GM18505 (cell line): ENCODE measurements at regions not wholly inside any gene's neighbourhood (a gene's known extent, or its start where the extent isn't known, plus 50 kb on each side); places are given as distances from the start of the nearest gene placed in this dataset.
"Not testable (repeated sequence)": the region's sequence is repeated elsewhere in the genome, so short reads cannot be mapped to it uniquely, and the experiment has no call there.

Source experiments
- ATAC-seq: cut with Tn5 transposase; IDR thresholded peaks from one replicate; pipeline ENCODE4 v1.9.1; 2021; ENCODE audit not compliant: unreplicated experiment
- POLR2A ChIP-seq: IDR thresholded peaks from 4 replicates; pipeline ENCODE4 v1.6.1; 2011; ENCODE audit warnings: borderline replicate concordance; ENCODE audit not compliant: insufficient read depth, insufficient read length; ENCODE audit errors: extremely low read depth

DNA sequence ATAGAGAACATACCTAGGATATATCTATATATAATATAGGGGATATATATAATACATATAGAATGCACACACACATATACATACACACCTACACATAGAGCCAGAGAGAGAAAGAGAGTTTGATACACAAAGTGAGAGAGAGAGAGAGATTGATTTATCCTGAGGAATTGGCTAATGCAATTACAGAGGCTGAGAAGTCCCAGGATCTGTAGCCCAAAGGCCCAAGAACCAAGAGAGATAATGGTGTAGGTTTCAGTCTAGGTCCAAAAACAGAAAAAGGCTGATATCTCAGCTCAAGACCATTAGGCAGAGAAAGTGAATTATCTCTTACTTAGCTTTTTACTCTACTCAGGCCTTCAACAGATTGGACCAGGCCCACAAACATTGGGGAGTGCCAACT, 715.0 kb upstream of the LCORL start:
- TF ChIP-seq POLR2A: no peak
- no peak for ATAC-seq

DNA sequence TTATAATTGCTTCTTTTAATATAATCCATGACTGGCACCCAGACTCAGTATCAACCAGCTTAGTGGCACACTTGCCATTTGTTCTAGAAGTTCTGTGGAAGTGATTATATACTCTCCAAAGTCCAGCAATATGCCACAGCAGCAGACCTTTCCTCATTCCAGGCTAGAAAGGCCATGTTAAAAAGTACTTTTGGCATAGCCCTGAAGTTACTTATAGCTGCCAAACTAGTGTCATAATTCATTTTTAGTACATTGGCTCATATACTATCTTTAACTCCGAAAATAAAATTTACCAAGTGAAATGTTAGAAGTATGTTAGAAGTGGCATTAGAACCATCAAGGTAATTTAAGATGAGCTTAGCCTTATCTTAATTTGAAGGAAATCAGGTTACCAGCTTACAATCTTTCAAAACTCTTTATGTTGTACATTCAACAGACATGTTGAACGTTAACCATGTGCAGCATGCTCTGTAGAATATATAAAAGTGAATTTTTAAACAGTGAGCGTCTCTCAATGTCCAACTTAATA, 714.2 kb upstream of the LCORL start:
- no peak for ATAC-seq
- TF ChIP-seq POLR2A: no peak

- no peak for TF ChIP-seq POLR2A
- no peak for ATAC-seq
Observed at GRCh38 chr4:18734405-18734804, 712.9 kb upstream of the LCORL start.

DNA sequence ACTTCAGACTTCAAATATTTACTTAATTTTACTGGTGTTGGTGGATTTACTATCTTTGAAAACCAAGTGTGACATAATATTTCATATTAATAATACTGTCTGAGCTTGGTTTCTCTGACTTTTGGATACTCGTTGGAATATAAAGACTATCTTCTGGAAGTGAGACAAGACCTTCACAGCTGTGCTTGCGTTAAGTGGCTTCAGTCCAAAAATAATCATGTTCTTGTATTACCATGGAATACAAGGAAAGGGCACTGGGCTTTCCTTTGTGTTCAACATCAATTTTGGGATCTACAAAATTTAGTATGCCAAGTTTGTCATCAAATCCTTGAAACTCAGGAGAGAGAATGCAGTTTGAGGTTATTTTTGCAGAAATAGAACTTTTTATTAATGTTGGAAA, 712.4 kb upstream of the LCORL start:
- no peak for TF ChIP-seq POLR2A
- no peak for ATAC-seq

- no peak for ATAC-seq
- TF ChIP-seq POLR2A: no peak
Observed at GRCh38 chr4:18722748-18723191, 701.2 kb upstream of the LCORL start.

GRCh38 chr4:18698119-18698883, 676.7 kb upstream of the LCORL start:
- ATAC-seq: no peak
- no peak for TF ChIP-seq POLR2A

DNA sequence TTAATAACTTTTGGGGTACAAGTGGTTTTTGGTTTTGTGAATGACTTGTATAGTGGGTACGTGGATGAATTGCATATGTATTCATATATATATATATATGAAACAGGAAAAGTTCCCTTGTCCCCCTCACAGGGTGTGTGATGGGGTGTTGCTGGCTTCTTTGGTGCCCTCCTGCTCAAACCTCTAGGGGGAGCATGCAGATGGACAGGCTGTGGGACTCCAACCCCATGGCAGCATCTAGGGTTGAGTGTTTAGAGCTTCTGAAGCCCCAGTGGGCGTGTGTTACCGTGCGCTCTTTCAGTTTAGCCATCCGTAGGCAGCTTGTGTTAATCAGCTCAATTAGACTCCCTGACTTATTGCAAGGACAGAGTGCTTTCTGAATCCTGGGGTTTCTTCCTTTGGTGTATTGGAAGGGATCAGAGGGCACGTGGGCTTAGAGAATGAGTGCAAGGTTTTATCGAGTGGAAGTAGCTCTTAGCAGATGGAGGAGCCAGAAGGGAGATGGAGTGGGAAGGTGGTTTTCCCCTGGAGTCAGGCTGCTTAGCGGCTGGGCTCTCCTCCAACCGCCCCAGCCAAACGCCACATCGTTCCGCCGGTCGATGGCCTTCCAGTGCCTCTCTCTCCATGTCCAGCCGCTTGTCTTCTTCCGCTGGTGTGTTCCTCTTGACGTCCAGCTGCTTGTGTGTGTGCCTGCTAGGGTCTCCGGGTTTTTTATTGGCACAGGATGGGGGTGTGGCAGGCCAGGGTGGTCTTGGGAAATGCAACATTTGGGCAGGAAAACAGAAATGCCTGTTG, 674.4 kb upstream of the LCORL start:
- no peak for TF ChIP-seq POLR2A
- no peak for ATAC-seq

DNA sequence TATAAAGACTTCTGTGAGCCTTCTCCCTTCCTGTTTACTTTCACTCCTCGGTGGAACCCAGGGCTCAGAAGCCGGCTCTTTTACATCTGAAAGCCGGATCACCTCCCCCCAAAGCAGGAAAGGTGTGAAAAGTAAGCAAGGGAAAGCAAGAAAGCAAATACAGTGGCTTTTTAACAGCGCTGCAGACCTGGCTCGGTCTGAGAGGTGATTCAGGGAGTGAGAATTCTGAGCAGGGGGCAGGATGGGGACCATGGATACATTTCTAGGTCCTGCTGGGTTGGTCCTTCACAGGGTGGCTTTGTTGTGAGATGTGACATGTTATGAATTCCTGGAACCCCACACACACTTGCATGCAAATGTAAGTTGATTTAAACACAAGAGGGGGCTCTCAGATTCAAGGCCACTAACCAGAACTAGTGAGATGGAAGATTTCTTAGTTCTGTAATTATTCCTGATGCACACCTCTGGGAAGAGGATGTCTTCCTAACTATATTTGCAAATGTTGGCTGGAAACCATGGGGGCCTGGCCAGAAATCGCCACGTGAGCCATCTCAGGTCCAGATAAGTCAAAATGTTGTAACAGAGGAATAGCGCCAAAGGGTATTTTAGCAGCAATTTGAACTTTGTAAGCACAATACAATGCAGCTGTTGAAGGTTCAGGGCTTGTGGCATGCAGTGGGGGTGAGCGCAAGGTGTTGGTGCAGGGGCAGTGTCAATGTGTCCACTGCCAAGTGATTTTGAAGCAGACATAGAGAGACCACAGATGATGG, 670.1 kb upstream of the LCORL start:
- TF ChIP-seq POLR2A: no peak
- ATAC-seq: no peak

DNA sequence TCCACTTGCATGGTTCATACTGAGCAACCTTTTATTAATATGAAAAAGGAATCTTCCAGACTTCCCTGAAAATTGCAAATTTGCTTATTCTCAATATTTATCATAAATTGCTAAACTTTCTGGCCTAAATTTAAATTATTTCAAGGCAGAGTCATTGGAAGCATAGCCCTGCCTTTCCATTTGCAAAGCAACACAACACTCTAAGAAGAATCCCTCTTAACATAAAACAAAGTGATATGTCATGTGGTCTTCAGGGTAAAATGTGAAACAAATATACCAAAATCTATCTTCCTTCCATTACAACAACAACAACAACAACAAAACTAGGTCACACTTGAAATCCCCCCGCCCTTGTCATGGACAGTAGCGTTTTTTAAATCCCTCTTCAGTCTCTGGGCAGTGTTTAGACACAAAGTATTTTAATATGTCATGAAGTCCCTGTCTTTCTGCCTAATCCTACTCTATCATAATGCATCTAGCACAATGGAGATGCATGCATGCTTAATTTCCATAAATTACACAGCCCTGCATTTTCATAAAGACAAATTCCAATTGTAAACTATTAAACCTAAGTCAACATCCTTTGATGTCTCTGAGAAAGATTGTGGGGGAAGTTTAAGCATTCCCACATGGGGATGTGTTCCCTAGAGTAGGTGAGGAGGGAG, 668.9 kb upstream of the LCORL start:
- no peak for TF ChIP-seq POLR2A

GRCh38 chr4:18689308-18690115, 668.0 kb upstream of the LCORL start:
- no peak for ATAC-seq

More for the DNA sequence above, 668.9 kb upstream of the LCORL start:
- no peak for ATAC-seq

GRCh38 chr4:18688351-18688750, 666.8 kb upstream of the LCORL start:
- ATAC-seq: not testable (repeated sequence)

More at GRCh38 chr4:18689308-18690115, 668.0 kb upstream of the LCORL start:
- no peak for TF ChIP-seq POLR2A
